Heart left ventricle (tissue), 16 donors: ENCODE measurements at regions not wholly inside any gene's neighbourhood (a gene's known extent, or its start where the extent isn't known, plus 50 kb on each side); places are given as distances from the start of the nearest gene placed in this dataset.
A peak's percentile ranks its signal among the peaks of the same experiment; 100 is the strongest.
"Not testable (repeated sequence)": the region's sequence is repeated elsewhere in the genome, so short reads cannot be mapped to it uniquely, and the experiment has no call there.

Source experiments
- ATAC-seq, 4 donors: fragments of 200-7000 bp; cut with Tn5 transposase; one replicate each; pipeline ENCODE4 v1.9.1; 2020 to 2022; ENCODE audit warnings: moderate library complexity in 4 of 4, mild to moderate bottlenecking in 3 of 4, moderate number of reproducible peaks in 1 of 4
- DNase-seq, 5 donors: peaks; one replicate each; pipeline ENCODE4 v3.0.0-alpha.2; 2020
- H3K27ac ChIP-seq, 12 donors: fragments of 200-600 bp; sonication (generic) in 4 of 12; one replicate each; pipeline versions ENCODE4 v1.5.0 to v1.8.0; 2016 to 2022; ENCODE audit warnings: mild to moderate bottlenecking in 2 of 12
- H3K27me3 ChIP-seq, 9 donors: fragments of 200-600 bp; sonication (generic) in 2 of 9; one replicate each; pipeline versions ENCODE4 v1.5.1 to v1.8.0; 2016 to 2022; ENCODE audit warnings: mild to moderate bottlenecking in 3 of 9
- H3K36me3 ChIP-seq, 9 donors: fragments of 200-600 bp; sonication (generic) in 2 of 9; one replicate each; pipeline versions ENCODE4 v1.5.0 to v1.8.0; 2018 to 2022; ENCODE audit warnings: mild to moderate bottlenecking in 2 of 9
- H3K4me1 ChIP-seq, 12 donors: fragments of 200-600 bp; sonication (generic) in 4 of 12; one replicate each; pipeline versions ENCODE4 v1.5.0 to v1.8.0; 2016 to 2022; ENCODE audit warnings: mild to moderate bottlenecking in 3 of 12
- H3K4me3 ChIP-seq, 12 donors: fragments of 200-600 bp; sonication (generic) in 4 of 12; one replicate each; pipeline versions ENCODE4 v1.5.0 to v1.8.0; 2017 to 2022; ENCODE audit warnings: mild to moderate bottlenecking in 9 of 12, moderate library complexity in 4 of 12
- H3K9me3 ChIP-seq, 12 donors: fragments of 200-600 bp; sonication (generic) in 4 of 12; one replicate each; pipeline versions ENCODE4 v1.5.0 to v1.8.0; 2016 to 2022; ENCODE audit warnings: mild to moderate bottlenecking in 1 of 12
- WGBS, 4 donors: extraction: QIAGEN DNeasy Blood & Tissue Kit in 2 of 4; methylation state at CpG; one replicate each; pipeline versions ENCODE4 v1.1.5 to v1.1.7; 2013 to 2018; 5-methylcytosine and 5-hydroxymethylcytosine counted together
- intact Hi-C, 10 donors: fragments of 100-400 bp; cut with DNase I; formaldehyde crosslinking; loops; one replicate each; pipeline versions ENCODE4 v1.11.1 to v1.14.2; 2022
- donor health status: ischemic (EF 13 %, LVEDD 7.1; RV severe dilation, severe dysfunction).
- donor health status: healthy with polysubstance abuse.
- donor health status: DM: no; HTN: yes; CAD: no.
- donor health status: DM: no; HTN: no; CAD: no.
- donor health status: ischemic (EF 25% LVEDD 6.9; RV normal size, moderate dysfunction).
- donor health status: ischemic (EF 25% LVEDD 5.7; RV mildly dilated, moderate dysfunction).
- donor health status: healthy.
- donor health status: DM: yes; HTN: yes; CAD: no.
- donor health status: ischemic (EF 35%, LVEDD 5.7; RV mildly dilated, moderate dysfunction).
- donor health status: nonischemic (EF 11% LVEDD 7.7; RV severe dilation, severe dysfunction).
- donor health status: DM: yes; HTN: yes; CAD: no.
- donor health status: PGD.
- donor health status: ischemic (EF 29% LVEDD 5.4; RV normal size, mild dysfunction).
- donor health status: nonischemic (EF 23%, LVEDD 6.1; RV moderate dilation, normal function).

GRCh38 chr14:19052977-19053376, 85.7 kb downstream of the POTEM start:
- intact Hi-C loops, H3K4me1 ChIP-seq, H3K9me3 ChIP-seq, H3K27ac ChIP-seq, H3K4me3 ChIP-seq, H3K36me3 ChIP-seq, H3K27me3 ChIP-seq, DNase-seq, ATAC-seq: not testable (repeated sequence)
- no CpG with 5 or more reads among the region's 15 CpGs for WGBS, 4 donors

DNA sequence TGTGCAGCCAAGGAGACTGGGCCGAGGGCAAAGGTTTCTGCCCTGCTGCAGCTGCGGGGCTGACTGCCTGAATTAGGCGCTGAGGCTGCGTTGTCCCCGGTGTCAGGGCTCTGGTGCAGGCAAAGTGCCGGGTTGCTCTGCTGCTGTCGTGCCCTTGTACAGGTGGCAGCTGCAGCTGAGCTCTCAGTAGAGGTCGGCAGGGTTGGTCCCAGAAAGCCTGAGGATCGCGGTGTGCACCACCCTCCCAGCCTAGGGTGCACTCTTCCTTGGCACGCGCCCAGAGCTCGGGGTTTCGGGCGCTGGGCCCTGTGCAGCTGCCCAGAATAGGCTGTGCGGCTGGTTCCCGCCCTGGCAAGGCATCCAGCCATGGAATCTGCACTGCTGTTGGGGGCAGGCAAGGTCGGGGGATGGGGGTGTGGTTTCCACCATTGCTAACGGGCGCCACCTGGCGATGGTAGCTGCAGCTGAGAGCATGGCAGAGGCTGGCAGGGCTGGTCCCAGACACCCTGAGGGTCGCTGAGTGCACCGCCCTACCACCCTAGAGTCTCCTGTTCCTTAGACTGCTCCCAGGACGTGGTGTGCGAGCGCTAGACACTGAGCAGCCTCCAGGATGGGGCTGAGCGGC, 86.3 kb downstream of the POTEM start:
- DNase-seq, H3K27me3 ChIP-seq, H3K4me3 ChIP-seq, H3K4me1 ChIP-seq, H3K36me3 ChIP-seq, H3K9me3 ChIP-seq, intact Hi-C loops, H3K27ac ChIP-seq: not testable (repeated sequence)
- peak; percentile 26 to 68 (median 56) for ATAC-seq
- no CpG with 5 or more reads among the region's 27 CpGs for WGBS, 4 donors

GRCh38 chr14:19054108-19054721, 87.0 kb downstream of the POTEM start:
- WGBS, 4 donors = 72 to 80% methylated on average over 13 to 16 of the region's 27 CpGs; no CpG with 5 or more reads in 2 of the 4 donors
- H3K36me3 ChIP-seq, intact Hi-C loops: not testable (repeated sequence)

GRCh38 chr14:19054934-19055333, 87.7 kb downstream of the POTEM start:
- H3K27ac ChIP-seq, H3K27me3 ChIP-seq, H3K4me3 ChIP-seq, ATAC-seq, DNase-seq, H3K4me1 ChIP-seq, H3K36me3 ChIP-seq, intact Hi-C loops, H3K9me3 ChIP-seq: not testable (repeated sequence)
- whole genome bisulfite sequencing, 4 donors = no CpG with 5 or more reads among the region's 20 CpGs

More at GRCh38 chr14:19054108-19054721, 87.0 kb downstream of the POTEM start:
- not testable (repeated sequence) for DNase-seq, H3K4me3 ChIP-seq, H3K27me3 ChIP-seq, H3K27ac ChIP-seq, H3K4me1 ChIP-seq, ATAC-seq, H3K9me3 ChIP-seq

GRCh38 chr14:19059066-19059465, 91.8 kb downstream of the POTEM start:
- H3K9me3 ChIP-seq, H3K36me3 ChIP-seq, ATAC-seq, intact Hi-C loops, H3K27ac ChIP-seq, H3K27me3 ChIP-seq, H3K4me1 ChIP-seq, H3K4me3 ChIP-seq: not testable (repeated sequence)
- WGBS, 4 donors = 22 to 26% methylated on average over 2 of the region's 2 CpGs; no CpG with 5 or more reads in 2 of the 4 donors
- peak in 2 of 5 donors; percentile 19 to 64 for DNase-seq

- DNase-seq, H3K4me3 ChIP-seq, H3K27me3 ChIP-seq, H3K9me3 ChIP-seq, H3K27ac ChIP-seq, H3K36me3 ChIP-seq, intact Hi-C loops, H3K4me1 ChIP-seq: not testable (repeated sequence)
- ATAC-seq = peak; percentile 32 to 84 (median 78)
- WGBS, 4 donors = no CpG with 5 or more reads among the region's 34 CpGs
Measured at GRCh38 chr14:19061689-19062450, 94.6 kb downstream of the POTEM start.

GRCh38 chr14:19068957-19069356, 101.7 kb downstream of the POTEM start:
- intact Hi-C loops, H3K27ac ChIP-seq, H3K27me3 ChIP-seq, H3K4me1 ChIP-seq, H3K36me3 ChIP-seq, H3K9me3 ChIP-seq, H3K4me3 ChIP-seq, DNase-seq, ATAC-seq: not testable (repeated sequence)
- 82% methylated on average over 1 of the region's 3 CpGs; no CpG with 5 or more reads in 3 of the 4 donors for WGBS, 4 donors

GRCh38 chr14:19072518-19072917, 105.3 kb downstream of the POTEM start:
- WGBS, 4 donors = no CpG with 5 or more reads among the region's 2 CpGs
- H3K27ac ChIP-seq, H3K27me3 ChIP-seq, H3K36me3 ChIP-seq, H3K4me3 ChIP-seq, H3K4me1 ChIP-seq, intact Hi-C loops, ATAC-seq, H3K9me3 ChIP-seq, DNase-seq: not testable (repeated sequence)

DNA sequence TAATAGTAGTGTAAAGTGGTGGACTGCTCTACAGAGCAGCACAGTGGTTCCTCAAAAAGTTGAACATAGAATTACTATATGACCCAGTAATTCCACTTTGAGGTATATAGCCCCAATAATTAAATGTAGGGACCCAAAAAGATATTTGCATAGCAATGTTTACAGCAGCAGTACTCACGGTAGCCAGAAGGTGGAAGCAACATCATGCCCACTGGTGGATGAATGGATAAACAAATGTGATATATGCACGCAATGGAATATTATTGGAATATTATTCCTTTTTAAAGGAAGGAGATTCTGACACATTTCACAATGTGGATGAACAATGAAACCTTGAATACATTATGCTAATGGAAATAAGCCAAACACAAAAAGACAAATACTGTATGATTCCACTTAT, 121.4 kb downstream of the POTEM start:
- intact Hi-C loops, DNase-seq: not testable (repeated sequence)
- 28 to 36% (median 29%) methylated on average over 2 of the region's 2 CpGs; no CpG with 5 or more reads in 1 of the 4 donors for WGBS, 4 donors

DNA sequence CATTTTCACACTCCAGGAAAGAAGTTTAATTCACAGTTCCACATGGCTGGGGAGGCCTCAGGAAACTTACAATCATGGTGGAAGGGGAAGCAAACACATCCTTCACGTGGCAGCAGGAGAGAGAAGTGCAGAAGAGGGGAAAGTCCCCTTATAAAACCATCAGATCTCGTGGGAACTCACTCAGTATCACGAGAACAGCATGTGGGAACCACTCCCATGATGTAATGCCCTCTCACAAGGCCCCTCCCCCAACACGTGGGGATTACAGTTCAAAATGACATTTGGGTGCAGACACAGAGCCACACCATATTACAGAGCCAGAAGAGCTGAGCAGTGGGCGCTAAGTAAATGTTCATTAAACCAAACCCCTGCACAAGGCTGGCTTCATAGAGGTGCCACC, 126.0 kb downstream of the POTEM start:
- H3K27ac ChIP-seq, intact Hi-C loops, H3K36me3 ChIP-seq, H3K4me3 ChIP-seq, H3K4me1 ChIP-seq, DNase-seq, ATAC-seq: not testable (repeated sequence)
- no CpG with 5 or more reads among the region's 5 CpGs for WGBS, 4 donors
- H3K9me3 ChIP-seq = peaks cover 0 to 10% (median 0%) of the 10 kb centered on the region in 12 donors
- H3K27me3 ChIP-seq = peaks cover 0 to 13% (median 0%) of the 10 kb centered on the region in 9 donors

More for the DNA sequence above, 121.4 kb downstream of the POTEM start:
- not testable (repeated sequence) for H3K27ac ChIP-seq, H3K9me3 ChIP-seq, H3K4me1 ChIP-seq, H3K36me3 ChIP-seq, H3K4me3 ChIP-seq, ATAC-seq, H3K27me3 ChIP-seq

- H3K4me1 ChIP-seq, H3K36me3 ChIP-seq, DNase-seq, ATAC-seq, intact Hi-C loops, H3K27ac ChIP-seq, H3K4me3 ChIP-seq: not testable (repeated sequence)
- Histone ChIP-seq H3K27me3 (peaks cover 0 to 19% (median 0%) of the 10 kb centered on the region in 9 donors), H3K9me3 (peaks cover 0 to 16% (median 0%) of the 10 kb centered on the region in 12 donors)
- WGBS, 4 donors = 33 to 41% (median 35%) methylated on average over 1 of the region's 2 CpGs; no CpG with 5 or more reads in 1 of the 4 donors
Measured at GRCh38 chr14:19094731-19095130, 127.5 kb downstream of the POTEM start.
